Hepatic stellate cell (primary cell): ENCODE measurements at regions not wholly inside any gene's neighbourhood (a gene's known extent, or its start where the extent isn't known, plus 50 kb on each side); places are given as distances from the start of the nearest gene placed in this dataset.

Experiments
- DNase-seq: peaks from one replicate; pipeline ENCODE4 v3.0.0; 2011; ENCODE audit warnings: low spot score

DNA sequence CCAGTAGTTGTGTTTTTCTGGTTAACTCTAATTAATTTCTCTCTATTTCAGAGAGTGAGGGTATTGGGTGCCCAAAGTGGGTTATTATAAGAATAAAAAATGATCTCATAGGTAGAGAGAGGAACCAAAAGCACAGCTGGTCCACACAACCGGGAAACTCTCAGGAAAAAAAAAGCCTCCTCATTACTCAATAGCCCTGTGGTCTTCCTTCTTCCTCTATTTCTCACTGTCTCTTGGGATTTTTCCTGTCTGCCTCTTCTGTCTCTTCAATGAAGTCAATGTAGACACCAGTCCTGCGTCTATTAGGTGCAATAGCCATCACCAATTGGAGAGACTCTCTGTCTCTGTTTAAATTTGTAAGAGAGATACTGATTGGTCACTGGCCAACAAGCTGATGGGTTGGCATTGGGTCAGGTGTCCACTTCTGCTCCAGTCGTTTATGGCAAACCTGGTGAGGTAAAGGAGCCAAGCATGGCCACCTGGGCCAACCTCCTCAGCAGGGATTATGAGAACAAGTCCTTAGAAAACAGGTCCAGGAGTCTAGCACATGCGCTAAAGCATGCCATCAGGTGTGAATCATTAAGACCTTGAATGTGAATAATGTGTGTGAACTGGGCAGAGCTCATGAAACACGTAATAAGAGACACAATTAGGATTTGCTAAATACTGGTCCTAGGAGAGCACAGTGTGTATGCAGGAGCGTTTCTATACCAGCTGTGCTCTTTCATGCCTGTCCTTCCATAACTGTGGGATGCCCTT lies 443.0 kb upstream of the RUNX1 start:
- no peak for DNase-seq

DNA sequence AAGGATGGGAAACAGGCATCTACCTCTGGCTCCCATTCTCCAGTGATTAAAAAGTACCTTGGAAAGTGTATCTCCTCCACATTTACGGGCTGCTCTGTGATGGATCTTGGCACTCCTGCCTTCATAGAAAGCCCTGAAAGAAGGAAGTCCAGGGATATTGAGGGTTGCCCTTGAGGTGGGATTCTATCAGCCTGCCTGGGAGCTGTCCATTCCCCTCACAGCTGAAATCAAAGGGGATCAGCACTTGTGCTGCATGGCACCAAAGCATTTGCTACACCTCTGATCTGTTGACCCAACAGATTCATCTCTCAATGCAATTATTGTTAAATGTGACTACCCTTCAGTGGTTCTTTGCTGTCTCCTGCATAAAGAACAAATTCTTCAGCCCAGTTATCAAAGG lies 442.0 kb upstream of the RUNX1 start:
- no peak for DNase-seq

DNA sequence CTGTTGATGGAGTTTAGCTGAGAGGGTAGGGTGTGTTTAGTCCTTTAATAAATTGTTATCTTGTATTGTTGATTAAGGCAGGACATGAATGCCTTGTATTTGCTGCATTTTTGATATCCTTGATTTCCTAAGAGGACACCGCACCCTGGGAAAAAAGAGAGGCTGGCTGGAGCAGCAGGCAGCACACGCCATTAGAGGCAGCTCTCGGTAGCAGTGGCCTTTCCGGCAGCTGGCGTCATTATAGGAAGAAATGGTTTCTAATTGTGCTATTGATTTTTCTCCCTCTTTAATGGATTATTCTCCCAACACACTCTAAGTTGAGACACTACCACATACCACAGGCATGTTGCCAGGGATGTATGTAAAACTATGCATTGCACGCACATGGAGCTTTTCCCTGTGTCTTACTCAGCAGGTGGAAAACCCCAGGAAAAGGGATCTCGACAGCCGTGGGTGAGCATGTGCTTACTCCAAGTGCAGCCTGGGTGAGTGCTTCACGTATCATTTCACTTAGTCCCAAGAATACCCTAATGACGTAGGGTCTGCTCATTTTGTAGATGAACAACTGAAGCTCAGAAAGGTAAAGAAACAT lies 440.4 kb upstream of the RUNX1 start:
- no peak for DNase-seq

DNA sequence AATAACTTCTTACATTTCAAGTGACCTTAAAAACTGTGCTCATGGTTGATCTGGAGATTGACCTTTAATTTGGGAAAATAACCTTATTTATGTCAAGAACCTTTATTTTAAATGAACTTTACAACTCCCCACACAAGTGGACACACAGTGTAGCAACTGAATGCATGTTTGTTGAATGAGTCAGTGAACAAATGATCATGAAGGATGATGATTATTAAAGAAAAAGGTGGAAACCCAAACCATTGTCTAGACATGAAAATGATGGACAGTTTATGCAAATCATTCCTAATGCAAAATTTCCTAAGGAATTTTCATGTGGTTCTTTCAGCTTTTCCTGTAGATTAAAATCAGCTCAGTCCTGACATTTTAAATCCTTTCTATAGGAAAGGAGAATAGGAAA lies 439.8 kb upstream of the RUNX1 start:
- DNase-seq, result no peak

DNA sequence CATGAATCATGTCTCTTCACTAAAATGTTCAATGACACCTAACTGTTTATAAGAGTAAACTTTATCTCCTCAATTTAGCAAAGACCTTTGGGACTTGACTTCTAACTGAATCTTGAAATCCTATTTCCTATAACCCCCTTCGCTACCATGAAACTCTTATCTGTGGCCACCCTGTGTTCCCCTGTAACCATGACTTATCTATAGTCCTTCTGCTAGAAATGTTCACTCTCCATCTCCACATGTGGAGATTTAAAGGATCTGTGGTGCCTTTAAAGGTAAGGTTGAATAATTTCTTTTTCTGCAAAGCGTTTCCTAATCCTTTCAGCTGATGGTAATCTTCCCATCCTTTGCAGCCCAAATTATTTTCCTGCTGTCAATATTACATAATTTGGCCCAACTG lies 436.3 kb upstream of the RUNX1 start:
- DNase-seq, result no peak

DNA sequence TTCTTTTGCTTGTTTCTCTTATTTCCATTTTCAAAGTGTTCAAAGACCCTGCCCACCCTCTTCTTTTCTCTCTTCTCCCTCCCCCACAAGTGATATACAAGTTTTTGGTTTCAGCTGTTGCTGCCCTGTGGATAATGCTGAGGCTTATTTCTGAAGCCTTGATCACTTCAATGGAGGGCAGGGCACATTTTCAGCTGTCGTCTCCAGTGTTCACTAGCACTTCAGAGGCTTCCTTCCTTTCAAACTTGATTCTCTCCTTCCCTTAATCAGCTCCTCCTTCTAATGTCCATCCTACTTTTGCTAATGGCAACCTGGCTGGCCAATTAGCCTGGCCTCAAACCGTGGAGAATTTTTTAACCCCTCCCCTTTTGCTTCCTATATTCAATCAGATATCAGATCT lies 435.7 kb upstream of the RUNX1 start:
- DNase-seq, result no peak

DNA sequence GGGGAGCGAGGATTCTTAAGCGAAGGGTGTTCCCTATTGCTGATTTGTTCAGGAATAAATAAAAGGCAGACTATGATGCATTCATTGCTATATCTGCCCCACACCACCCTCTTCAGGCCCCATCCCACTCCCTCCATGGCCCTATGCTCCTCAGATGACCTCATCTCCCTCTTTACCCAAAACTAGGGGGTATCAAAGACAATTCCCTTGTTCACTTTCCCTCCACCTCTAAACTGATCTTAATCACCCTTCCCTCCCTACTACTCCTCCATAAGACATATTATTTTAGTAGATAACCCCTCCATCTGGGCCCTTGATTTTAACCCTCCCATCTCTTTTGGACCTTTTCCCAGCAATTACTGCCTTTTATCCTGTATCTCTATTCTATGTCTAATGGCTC lies 434.9 kb upstream of the RUNX1 start:
- DNase-seq, result no peak

DNA sequence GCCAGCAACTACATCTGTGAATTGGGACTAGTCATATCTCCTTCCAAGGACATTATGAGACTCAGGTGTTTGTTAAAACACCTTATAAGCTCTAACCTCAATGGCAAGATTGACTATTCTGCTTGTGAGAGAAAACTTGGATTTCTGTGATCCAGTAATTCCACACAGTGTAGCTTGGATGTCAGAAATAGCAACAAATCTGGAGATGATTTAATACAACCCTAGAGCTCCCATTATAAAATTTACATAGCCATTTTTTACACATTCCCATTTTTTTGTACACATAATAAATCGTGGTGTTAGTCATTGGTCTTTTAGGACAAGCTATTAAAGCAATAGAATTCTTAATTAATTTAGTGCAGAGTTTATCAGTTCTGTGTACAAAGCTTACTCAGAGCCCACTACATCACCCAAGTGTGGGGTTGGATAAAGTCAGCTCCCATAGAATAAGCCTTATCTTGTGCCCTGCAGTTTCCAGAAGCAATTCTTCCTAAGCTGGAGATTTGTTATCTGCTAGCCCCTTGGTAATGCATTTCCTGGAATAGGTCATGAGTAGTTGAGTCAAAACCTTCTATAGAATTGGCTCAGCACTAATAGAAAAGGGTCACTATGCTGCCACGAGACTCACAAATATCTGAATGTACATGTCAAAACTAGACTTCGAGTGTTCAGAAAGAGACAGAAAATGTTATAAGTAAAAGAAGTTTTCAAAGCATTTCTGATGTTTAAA lies 434.0 kb upstream of the RUNX1 start:
- DNase-seq, result no peak

DNA sequence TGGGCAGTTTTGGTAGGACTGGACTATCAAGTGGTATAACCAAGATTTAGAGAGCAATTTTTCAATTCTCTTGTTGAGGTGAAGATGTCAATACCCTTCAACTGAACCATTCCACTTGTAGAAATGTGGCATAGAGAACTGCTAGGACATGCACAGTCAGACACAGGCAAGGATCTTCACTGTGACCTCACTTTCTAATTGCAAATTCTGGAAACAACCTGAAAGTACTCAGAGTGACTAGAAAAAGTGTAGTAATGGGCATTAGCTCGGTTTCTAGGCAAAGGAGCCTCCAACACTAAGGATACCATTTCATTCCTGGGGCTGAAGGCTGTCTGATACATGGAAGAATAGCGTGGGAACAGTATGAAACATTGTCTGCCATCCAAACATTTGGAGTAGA lies 433.0 kb upstream of the RUNX1 start:
- DNase-seq, result no peak

DNA sequence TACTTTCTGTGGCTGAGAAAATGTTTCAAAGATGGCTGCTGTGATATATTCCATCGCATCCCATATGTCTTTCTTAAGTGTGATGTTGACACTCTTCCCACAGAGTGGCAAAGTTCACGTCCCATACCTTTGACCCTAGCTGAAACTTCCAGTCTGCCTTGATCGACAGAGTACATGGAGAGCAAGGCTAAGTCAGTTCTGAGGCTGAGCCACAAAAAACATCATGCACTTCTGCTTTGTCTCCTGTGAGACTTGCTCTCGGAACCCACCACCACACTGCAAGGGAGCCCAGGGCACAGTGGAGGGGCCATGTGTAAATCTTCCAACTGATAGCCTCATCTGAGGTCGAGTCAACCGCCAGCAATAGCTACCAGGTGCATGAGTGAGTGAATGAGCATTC lies 431.9 kb upstream of the RUNX1 start:
- no peak for DNase-seq

DNA sequence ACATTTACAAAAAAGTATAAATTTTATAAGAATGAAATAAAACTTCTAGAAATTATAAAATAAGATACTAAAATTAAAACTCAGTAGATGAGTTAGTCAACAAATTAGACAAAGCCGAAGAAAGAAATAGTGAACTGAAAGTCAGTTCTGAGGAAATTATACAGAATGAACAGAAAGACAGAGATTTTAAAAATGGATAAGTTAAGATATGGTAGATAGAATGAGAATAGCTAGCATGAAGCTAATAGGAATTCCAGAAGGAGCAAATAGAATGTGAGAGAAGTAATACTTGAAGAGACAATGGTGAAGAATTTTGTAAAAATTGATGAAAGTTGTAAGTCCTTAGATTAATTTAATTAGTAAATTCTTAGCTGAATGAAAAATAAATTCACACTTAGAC lies 430.4 kb upstream of the RUNX1 start:
- no peak for DNase-seq

DNA sequence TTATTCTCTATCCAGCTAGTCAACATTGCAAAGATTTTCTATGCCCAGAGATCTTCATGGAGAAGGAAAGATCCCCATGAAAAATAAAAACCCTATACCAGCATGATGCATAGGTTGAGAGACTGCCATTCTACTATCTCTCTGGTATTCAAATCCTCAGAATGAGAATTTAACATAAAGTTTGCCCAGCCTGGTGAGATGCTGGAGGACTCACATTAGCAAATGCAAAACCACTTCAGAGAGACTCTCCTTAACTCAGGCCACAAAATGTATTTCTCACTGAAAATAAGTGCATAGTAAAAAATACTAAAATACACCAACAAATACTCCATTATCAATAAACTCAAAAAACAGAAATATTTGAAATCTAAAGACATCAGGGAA lies 430.0 kb upstream of the RUNX1 start:
- no peak for DNase-seq

DNA sequence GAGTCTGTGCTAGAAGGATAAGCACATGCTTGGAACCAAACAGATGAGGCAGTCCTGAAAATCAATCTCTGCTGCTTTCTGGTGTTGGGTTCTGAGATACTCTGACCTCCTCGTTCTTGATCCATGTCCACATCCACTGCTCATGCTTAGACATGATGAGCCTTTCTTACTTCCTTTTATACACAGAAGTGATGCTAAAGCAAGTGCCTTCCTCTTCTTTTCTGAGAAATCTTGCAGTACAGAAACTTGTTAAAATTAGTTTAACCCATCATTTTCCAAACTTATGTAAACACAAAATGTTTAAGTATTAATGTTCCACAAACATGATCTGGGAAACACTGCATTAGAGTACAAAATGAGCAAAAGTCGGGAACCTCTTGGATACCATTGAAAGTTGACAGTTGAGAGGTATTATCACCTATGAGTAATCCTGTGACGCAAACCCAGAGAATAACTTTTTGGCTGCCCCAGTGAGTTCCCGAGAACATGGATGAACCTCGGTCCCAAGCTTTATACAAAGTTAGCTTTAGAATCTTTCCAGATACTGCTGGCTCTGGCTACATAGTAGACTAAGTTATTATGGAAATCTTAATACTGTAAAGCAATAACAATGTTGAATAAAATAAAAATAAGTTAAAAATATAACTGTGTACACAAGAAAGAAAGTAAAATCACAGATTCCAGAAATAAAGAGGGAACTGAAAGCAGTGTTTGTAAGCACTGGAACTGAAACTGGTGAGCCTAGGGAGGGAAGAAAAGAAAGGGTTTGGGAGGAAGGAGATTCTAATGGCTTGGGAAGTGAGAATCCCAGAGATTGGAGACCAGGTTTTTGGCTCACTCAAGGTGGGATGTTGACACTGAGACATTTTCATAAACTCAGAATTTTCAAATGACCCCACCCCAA lies 429.3 kb upstream of the RUNX1 start:
- no peak for DNase-seq

DNA sequence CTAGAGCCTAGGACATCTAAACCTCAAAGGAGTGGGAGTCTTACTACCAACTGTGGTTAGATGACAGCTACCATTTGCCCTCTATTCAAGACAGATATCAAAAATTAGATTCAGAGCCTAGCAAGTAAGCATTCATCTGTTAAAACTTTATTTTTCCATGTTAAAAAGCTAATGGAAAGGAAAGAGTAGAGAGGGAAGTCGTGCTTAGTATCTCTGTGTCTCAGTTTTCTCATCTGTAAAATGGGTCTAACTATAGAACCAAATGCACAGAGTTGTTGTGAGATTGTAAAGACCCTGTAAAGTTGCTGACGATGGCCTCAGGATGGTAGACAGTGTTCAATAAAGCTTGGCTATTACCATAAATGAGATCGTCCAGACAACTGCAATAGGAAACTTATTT lies 428.5 kb upstream of the RUNX1 start:
- DNase-seq, result no peak

DNA sequence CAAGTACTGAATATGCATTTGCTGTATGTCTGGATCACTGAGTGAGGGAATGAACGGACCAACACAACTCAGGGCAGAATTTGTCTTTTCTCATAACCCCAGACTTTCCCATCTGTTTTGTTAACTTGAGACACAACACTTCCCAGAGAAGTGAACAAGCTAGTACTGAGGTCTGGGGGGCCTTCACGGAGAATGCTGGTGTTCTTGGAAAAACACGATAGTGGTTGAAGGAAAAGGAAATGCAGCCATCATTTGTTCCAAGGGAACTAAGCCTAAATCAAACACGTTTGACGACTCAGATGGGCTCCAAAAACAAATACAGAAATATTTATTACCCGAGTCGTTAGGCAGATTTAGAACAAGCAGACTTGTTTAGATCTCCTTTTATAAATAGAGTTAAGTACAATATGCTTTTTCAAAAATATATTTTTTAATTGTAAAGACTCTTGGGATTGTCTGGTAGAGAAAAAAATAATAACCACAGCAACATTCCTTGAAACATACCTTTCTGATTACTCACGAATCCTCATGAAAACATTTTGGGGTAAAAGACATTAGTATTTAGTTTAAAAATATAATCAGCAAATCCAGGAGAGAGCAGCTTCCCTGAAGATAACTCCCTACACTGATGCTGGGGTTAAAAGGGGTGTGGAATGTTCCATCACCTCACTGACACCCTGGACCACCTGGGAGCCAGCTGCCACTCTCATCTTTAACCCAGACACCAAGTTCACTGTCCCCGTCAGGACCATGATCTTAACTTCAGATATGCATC lies 427.7 kb upstream of the RUNX1 start:
- DNase-seq, result no peak

DNA sequence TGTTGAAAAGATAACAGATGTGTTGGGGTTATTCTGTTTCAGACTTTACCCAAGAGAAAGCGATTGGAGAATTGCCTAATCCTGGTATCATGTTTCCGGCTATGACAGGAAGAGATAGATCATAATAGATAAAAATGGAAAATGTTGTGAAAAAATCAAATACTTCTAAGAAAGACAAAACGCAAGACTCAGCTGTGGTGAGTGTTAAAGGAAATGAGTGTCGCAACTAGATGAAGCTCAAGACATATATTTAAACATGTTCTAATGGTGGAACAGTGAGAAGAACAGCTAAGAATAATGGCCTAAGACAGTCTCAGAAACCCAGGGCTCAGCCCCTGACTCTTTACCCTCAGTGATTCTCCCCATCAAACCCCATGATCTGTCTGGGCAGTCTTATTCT lies 426.7 kb upstream of the RUNX1 start:
- DNase-seq, result no peak

DNA sequence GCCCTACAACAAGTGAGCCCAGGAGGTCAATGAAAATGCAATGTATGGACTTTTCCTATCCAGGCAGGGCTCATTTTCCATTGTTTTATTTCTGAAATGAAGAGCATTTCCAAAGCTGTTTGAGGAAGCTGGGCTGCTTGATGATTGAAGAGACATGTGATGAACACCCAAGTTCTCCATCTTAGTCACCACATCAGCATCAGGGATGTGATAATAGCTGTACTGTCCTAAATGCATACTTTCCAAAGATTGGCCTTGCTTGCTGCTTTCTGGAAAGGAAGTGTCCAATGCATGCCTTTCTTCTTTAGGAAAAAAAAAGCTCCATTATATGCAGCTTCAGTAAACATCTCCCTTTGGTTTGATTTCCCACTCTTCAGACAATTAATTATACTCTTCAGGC lies 425.9 kb upstream of the RUNX1 start:
- DNase-seq, result no peak

DNA sequence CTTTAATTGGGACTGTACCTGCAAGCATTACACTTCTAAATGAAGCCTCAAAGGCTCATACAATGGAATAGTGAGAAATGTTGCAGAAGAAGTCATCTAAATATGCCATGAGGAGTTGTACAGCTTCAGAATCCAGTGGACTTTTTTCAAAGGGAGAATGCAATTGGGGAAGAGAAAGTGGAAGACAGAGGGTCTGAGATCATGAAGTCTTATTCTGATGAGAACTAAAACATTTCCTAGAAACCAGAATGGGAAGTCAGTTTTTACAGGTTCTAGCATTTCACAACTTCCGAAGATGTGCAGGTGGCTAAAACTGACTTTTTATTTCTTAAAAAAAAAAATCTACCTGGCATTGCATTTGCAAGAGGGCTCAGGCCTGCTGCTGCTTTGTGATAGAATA lies 424.4 kb upstream of the RUNX1 start:
- DNase-seq, result no peak

DNA sequence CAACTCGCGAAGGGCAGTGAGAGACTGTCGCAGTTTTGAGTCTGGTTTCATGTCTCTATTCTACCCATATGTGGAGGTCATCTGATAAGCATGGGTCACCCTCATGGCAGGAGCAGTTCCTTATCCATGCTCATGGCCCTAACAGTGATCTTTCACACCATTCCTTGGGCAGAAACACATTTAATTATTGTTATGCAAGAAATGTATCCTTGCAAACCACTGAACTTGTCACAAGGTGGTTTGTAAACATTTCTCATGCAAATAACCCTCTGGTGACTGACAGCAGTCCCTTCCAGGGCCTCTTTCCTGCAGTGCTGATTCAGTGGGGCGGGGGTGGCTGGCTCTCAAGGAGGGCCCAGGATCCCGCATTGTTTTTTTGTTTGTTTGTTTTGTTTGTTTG lies 421.4 kb upstream of the RUNX1 start:
- no peak for DNase-seq

DNA sequence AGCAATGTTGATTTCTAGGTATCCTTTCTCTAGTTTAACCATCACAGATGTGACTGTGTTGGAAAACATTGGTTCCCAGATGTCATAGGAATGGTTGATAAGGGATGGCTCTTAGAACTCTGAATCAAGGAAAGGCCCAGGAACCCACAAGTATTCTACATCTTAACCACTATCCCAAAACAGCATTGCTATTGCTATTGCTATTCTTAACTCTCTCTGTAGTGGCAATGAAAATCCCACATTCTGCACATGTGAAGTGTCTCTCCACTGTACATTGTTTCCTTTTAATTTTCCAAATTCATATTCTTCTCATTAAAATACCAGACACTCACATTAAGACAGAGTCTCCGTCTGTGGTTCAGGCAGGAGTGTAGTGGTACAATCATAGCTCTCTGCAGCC lies 420.4 kb upstream of the RUNX1 start:
- no peak for DNase-seq

DNA sequence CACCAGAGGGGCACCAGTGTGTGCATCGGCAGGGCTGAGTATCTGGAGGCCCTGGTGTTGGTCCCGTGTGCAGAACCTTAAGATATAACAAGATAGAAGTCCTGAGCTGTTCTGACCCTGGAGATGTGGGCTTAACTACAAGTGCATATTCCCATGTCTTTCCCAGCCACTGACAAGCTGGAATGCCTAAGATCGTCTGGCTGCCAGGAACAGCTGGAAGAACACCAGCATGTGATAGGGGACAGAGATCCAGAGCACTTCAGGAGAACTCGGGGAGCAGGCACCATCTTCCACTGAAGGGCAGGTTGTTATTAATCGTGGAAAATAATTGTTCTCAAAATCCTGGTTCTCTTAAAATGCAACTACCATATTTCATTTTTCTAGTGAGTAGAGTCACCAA lies 419.9 kb upstream of the RUNX1 start:
- DNase-seq, result no peak

DNA sequence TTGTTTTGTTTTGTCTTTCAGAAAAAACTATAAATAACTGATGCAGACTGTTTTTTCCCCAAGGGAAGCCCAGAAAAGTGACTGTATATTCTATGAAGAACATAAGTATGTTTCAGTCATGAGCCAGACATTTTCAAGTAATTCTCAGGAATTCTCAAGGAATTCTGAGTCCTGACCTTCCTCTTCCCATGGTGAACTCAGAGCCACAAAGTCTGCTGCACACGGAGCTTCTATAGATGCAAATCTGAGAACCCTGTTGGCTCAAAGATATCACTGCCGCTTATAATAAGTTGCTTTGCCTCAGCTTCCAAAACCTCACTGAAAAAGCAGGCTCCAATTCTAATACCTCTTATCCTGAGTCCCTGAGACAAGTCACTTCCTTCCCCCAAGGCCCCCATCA lies 418.5 kb upstream of the RUNX1 start:
- DNase-seq, result peak; percentile 49
